ENCODE measurements at regions not wholly inside any gene's neighbourhood (a gene's known extent, or its start where the extent isn't known, plus 50 kb on each side); places are given as distances from the start of the nearest gene placed in this dataset.

DNA sequence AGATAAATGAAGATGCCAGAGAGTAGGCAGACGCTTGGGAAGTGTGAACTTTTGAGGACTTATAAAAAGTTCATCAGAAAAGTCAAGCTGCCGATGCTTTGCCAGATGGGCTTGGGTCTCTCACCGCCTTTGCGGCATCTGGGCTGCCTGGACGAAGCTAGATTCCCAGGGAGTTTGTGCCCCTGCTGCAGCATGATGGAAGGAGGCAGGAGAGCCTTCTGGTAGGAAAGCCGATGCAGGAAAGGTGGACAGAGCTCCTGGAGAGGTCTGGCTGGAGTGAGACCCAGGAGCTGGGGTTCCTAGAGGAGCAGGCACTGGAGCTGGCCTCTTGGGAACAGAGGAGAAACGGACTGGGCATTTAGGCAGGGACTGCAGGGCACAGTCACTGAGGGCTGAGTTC lies 51.9 kb upstream of the ATP2B2 start:
- H3K27me3 ChIP-seq (ENCODE audit: control insufficient read depth, insufficient read depth, low read length) = no peaks in the 10 kb centered on the region; the same call in 1 of the 2 replicates
- ATAC-seq (no peak), DNase-seq (ENCODE audit: low read depth, low spot score) (no peak)
- TF ChIP-seq REST (IDR thresholded peaks at IDR 0.05; ENCODE audit: insufficient read depth in 1 of 2, low read depth in 2 of 2, low read length in 1 of 2) = no peak
- no peak for TF ChIP-seq POLR2AphosphoS5 (IDR thresholded peaks at IDR 0.05; ENCODE audit: low read depth, low read length)
- TF ChIP-seq SIN3A (IDR thresholded peaks at IDR 0.05; ENCODE audit: borderline replicate concordance, insufficient read depth, low read depth, low read length) = no peak
- no peak for TF ChIP-seq TCF7L2 (IDR thresholded peaks at IDR 0.05; ENCODE audit: low read depth, low read length)
- TF ChIP-seq, protein P1, sequence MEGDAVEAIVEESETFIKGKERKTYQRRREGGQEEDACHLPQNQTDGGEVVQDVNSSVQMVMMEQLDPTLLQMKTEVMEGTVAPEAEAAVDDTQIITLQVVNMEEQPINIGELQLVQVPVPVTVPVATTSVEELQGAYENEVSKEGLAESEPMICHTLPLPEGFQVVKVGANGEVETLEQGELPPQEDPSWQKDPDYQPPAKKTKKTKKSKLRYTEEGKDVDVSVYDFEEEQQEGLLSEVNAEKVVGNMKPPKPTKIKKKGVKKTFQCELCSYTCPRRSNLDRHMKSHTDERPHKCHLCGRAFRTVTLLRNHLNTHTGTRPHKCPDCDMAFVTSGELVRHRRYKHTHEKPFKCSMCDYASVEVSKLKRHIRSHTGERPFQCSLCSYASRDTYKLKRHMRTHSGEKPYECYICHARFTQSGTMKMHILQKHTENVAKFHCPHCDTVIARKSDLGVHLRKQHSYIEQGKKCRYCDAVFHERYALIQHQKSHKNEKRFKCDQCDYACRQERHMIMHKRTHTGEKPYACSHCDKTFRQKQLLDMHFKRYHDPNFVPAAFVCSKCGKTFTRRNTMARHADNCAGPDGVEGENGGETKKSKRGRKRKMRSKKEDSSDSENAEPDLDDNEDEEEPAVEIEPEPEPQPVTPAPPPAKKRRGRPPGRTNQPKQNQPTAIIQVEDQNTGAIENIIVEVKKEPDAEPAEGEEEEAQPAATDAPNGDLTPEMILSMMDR (IDR thresholded peaks at IDR 0.05) = no peak
- intact Hi-C loops (cut with micrococcal nuclease; ENCODE audit: unreplicated experiment) = no loop called here
- no TSS peak for BruUV-seq (replicated peaks)
- ChIA-PET POLR2A (no interaction called here), CTCF (no interaction called here)
- in situ Hi-C loops (cut with HindIII; ENCODE audit: low pct_unique_long_range_greater_than_20kb, low sequenced_read_pairs) = no loop called here
- no peak overlapping the region for H3K4me3 ChIP-seq (ENCODE audit: low read depth in 2 of 2, low read length in 2 of 2)
- no peaks in the 10 kb centered on the region for H3K4me1 ChIP-seq (ENCODE audit: control insufficient read depth, insufficient read depth, low read length)
- no peaks in the 10 kb centered on the region for H3K9me3 ChIP-seq (ENCODE audit: control insufficient read depth, insufficient read depth, low read depth, low read length)
- H3K27ac ChIP-seq (ENCODE audit: low read length) = no peak overlapping the region
- H3K36me3 ChIP-seq (ENCODE audit: control insufficient read depth, insufficient read depth, low read length) = no peaks in the 10 kb centered on the region

DNA sequence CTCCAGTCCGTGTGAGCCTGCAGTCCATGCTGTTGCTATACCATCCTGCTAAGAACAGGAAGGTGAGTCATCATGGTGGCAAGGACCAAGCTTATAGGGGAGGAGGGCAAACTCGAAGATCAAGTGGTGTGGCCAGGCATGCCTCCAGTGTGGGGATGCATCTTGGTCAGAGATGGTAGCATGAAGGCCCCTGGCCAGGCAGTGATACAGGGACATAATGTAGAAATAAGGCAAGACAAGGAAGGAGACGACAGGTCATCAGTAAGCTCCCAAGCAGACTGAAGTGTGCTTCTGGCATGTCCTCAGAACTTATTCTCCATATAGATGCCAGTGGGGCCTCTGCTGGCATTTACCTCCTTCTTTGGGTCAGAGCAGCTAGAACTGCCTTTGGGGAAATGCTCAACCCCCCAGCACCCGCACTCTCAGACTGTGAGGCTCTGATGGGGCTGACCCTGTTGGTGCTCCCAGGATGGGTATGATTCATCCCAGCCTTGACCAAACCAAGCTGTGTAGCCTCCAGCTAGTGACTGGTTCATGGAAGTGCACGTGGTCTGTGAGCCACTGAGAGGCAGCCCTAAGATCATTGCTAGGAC lies 52.5 kb upstream of the ATP2B2 start:
- CTCF ChIA-PET = no interaction called here
- BruUV-seq (replicated peaks) = no TSS peak
- in situ Hi-C loops (cut with HindIII; ENCODE audit: low pct_unique_long_range_greater_than_20kb, low sequenced_read_pairs) = no loop called here

More for the DNA sequence above, 52.5 kb upstream of the ATP2B2 start:
- DNase-seq (ENCODE audit: low read depth, low spot score) = no peak
- TF ChIP-seq SIN3A (IDR thresholded peaks at IDR 0.05; ENCODE audit: borderline replicate concordance, insufficient read depth, low read depth, low read length) = no peak
- TF ChIP-seq, protein P1 (IDR thresholded peaks at IDR 0.05) = no peak
- no peak for TF ChIP-seq TCF7L2 (IDR thresholded peaks at IDR 0.05; ENCODE audit: low read depth, low read length)
- no peak for TF ChIP-seq POLR2AphosphoS5 (IDR thresholded peaks at IDR 0.05; ENCODE audit: low read depth, low read length)
- H3K27me3 ChIP-seq (ENCODE audit: control insufficient read depth, insufficient read depth, low read length) = peaks cover 4% of the 10 kb centered on the region; the same call in 1 of the 2 replicates
- H3K27ac ChIP-seq (ENCODE audit: low read length) = no peak overlapping the region
- peak; percentile 66; the same call in 1 of the 2 replicates for ATAC-seq
- intact Hi-C loops (cut with micrococcal nuclease; ENCODE audit: unreplicated experiment) = no loop called here
- H3K9me3 ChIP-seq (ENCODE audit: control insufficient read depth, insufficient read depth, low read depth, low read length) = no peaks in the 10 kb centered on the region
- H3K4me1 ChIP-seq (ENCODE audit: control insufficient read depth, insufficient read depth, low read length) = no peaks in the 10 kb centered on the region
- H3K4me3 ChIP-seq (ENCODE audit: low read depth in 2 of 2, low read length in 2 of 2) = no peak overlapping the region
- POLR2A ChIA-PET = no interaction called here
- H3K36me3 ChIP-seq (ENCODE audit: control insufficient read depth, insufficient read depth, low read length) = no peaks in the 10 kb centered on the region
